Fibroblast of lung (primary cell): ENCODE measurements at regions not wholly inside any gene's neighbourhood (a gene's known extent, or its start where the extent isn't known, plus 50 kb on each side); places are given as distances from the start of the nearest gene placed in this dataset.

ENCODE experiments used
- CTCF ChIP-seq, 2 donors: IDR thresholded peaks in 1 of 2; conservative IDR thresholded peaks in 1 of 2; 1 replicate in 1 of 2; 2 replicates in 1 of 2; pipeline ENCODE4 v1.5.1; 2011 to 2012; ENCODE audit warnings: low read length in 2 of 2, control low read depth in 1 of 2, inconsistent platforms in 1 of 2, low read depth in 1 of 2, mild to moderate bottlenecking in 1 of 2
- EZH2 ChIP-seq: IDR thresholded peaks from 2 replicates; pipeline ENCODE4 v1.5.1; 2012; ENCODE audit warnings: low read length, control low read depth, mild to moderate bottlenecking; ENCODE audit errors: missing control alignments

GRCh38 chr5:125411071-125411743, 664.8 kb upstream of the ZNF608 start:
- TF ChIP-seq CTCF (conservative IDR thresholded peaks at IDR 0.05 in 1 of 2, IDR thresholded peaks at IDR 0.05 in 1 of 2; ENCODE audit: low read depth in 1 of 2, low read length in 2 of 2) = no peak
- TF ChIP-seq EZH2 = no peak
